ENCODE measurements at regions not wholly inside any gene's neighbourhood (a gene's known extent, or its start where the extent isn't known, plus 50 kb on each side); places are given as distances from the start of the nearest gene placed in this dataset.

DNA sequence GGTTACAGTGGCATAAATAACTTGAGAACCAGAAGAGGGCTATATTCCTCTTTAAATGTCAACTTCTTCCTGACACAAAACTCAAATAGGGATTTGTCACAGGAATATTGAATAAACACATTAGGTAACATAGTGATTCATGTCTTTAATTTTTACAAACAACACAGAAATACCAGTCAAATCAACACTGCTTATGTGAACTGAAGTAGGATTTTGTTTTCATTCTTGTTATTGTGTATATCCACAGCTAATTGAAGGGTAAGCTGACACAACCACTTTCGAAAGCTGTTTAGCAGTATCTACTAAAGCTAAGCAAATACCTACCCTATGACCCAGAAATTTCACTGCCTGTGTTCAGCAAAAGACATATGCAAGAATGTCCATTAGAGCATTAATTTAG, 120.4 kb upstream of the EOLA2 start:
- TF ChIP-seq, protein P1, sequence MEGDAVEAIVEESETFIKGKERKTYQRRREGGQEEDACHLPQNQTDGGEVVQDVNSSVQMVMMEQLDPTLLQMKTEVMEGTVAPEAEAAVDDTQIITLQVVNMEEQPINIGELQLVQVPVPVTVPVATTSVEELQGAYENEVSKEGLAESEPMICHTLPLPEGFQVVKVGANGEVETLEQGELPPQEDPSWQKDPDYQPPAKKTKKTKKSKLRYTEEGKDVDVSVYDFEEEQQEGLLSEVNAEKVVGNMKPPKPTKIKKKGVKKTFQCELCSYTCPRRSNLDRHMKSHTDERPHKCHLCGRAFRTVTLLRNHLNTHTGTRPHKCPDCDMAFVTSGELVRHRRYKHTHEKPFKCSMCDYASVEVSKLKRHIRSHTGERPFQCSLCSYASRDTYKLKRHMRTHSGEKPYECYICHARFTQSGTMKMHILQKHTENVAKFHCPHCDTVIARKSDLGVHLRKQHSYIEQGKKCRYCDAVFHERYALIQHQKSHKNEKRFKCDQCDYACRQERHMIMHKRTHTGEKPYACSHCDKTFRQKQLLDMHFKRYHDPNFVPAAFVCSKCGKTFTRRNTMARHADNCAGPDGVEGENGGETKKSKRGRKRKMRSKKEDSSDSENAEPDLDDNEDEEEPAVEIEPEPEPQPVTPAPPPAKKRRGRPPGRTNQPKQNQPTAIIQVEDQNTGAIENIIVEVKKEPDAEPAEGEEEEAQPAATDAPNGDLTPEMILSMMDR (IDR thresholded peaks at IDR 0.05; ENCODE audit: low read length): no peak
- no peak for TF ChIP-seq EZH2 (optimal IDR thresholded peaks at IDR 0.05; ENCODE audit: low read depth, low read length)

Data from MM.1S (cell line).